ENCODE measurements at regions not wholly inside any gene's neighbourhood (a gene's known extent, or its start where the extent isn't known, plus 50 kb on each side); places are given as distances from the start of the nearest gene placed in this dataset.

- TF ChIP-seq CTCF (IDR thresholded peaks at IDR 0.05) (no peak), POLR2A (IDR thresholded peaks at IDR 0.05) (no peak)
These were observed 355.1 kb upstream of the MBL2 start for GRCh38 chr10:53127686-53128085.
